ENCODE measurements at regions not wholly inside any gene's neighbourhood (a gene's known extent, or its start where the extent isn't known, plus 50 kb on each side); places are given as distances from the start of the nearest gene placed in this dataset.

- DNase-seq (ENCODE audit: low read depth in 4 of 6, low spot score in 6 of 6), result no peak
- no peak overlapping the region for H3K4me3 ChIP-seq (ENCODE audit: low read depth, low read length)
- H3K27ac ChIP-seq (ENCODE audit: low read depth, low read length), result no peak overlapping the region
- H3K27me3 ChIP-seq (ENCODE audit: control insufficient read depth, insufficient read depth, low read length), result no peaks in the 10 kb centered on the region
- 72% methylated on average over 4 of the region's 7 CpGs for WGBS (ENCODE audit: insufficient coverage)
- no peaks in the 10 kb centered on the region for H3K36me3 ChIP-seq (ENCODE audit: control insufficient read depth, insufficient read depth, low read length)
- peaks cover 10% of the 10 kb centered on the region for H3K4me1 ChIP-seq (ENCODE audit: control insufficient read depth, insufficient read depth, low read length)
- no peaks in the 10 kb centered on the region for H3K9me3 ChIP-seq (ENCODE audit: control insufficient read depth, insufficient read depth, low read length)
These were observed 222.9 kb upstream of the ASIC2 start for GRCh38 chr17:33515974-33516373.

GRCh38 chr17:33516645-33517044, 223.6 kb upstream of the ASIC2 start:
- H3K9me3 ChIP-seq (ENCODE audit: control insufficient read depth, insufficient read depth, low read length), result no peaks in the 10 kb centered on the region
- peaks cover 11% of the 10 kb centered on the region for H3K4me1 ChIP-seq (ENCODE audit: control insufficient read depth, insufficient read depth, low read length)
- H3K36me3 ChIP-seq (ENCODE audit: control insufficient read depth, insufficient read depth, low read length), result no peaks in the 10 kb centered on the region
- WGBS (ENCODE audit: insufficient coverage), result 100% methylated on average over 2 of the region's 5 CpGs
- H3K4me3 ChIP-seq (ENCODE audit: low read depth, low read length), result no peak overlapping the region
- no peak for DNase-seq (ENCODE audit: low read depth in 4 of 6, low spot score in 6 of 6)
- H3K27me3 ChIP-seq (ENCODE audit: control insufficient read depth, insufficient read depth, low read length), result no peaks in the 10 kb centered on the region
- no peak overlapping the region for H3K27ac ChIP-seq (ENCODE audit: low read depth, low read length)

DNA sequence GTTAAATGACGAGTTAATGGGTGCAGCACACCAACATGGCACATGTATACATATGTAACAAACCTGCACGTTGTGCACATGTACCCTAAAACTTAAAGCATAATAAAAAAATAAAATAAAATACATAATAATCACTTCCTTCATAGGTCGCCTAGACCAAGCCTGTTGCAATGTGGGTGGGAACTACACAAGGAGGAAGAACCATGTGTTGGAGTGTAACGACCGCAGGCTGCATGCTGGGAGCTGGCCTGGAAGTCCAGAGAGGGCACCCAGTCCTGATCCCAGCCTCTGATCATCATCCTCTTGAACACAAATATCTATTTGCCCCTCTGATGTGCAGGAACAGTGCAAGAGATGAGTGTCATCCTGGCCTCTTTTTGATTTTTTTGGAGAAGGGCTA, 224.7 kb upstream of the ASIC2 start:
- Histone ChIP-seq H3K36me3 (ENCODE audit: control insufficient read depth, insufficient read depth, low read length) (no peaks in the 10 kb centered on the region), H3K9me3 (ENCODE audit: control insufficient read depth, insufficient read depth, low read length) (no peaks in the 10 kb centered on the region), H3K4me3 (ENCODE audit: low read depth, low read length) (no peak overlapping the region), H3K27ac (ENCODE audit: low read depth, low read length) (no peak overlapping the region), H3K4me1 (ENCODE audit: control insufficient read depth, insufficient read depth, low read length) (peaks cover 13% of the 10 kb centered on the region), H3K27me3 (ENCODE audit: control insufficient read depth, insufficient read depth, low read length) (no peaks in the 10 kb centered on the region)
- no peak for DNase-seq (ENCODE audit: low read depth in 4 of 6, low spot score in 6 of 6)
- no CpG with 5 or more reads among the region's 5 CpGs for WGBS (ENCODE audit: insufficient coverage)

DNA sequence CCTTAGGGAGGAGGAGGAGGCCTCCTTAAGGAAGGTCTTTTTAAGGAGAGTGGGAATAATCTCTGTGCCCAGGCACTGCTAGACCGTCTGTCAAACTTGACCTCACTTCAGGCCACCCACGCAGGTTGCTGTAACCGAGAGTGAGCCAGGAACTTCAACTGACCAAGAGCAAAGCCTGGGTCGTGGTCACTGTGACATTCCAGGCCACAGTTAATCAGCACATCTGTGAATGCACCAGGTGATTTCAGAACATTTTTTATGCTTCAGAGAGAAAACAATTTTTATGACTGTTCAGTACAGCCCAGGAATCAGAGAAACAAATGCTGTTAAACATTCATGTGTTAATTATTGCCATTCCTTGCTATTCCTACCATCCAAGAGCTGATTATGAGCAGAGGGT, 226.6 kb upstream of the ASIC2 start:
- H3K36me3 ChIP-seq (ENCODE audit: control insufficient read depth, insufficient read depth, low read length), result no peaks in the 10 kb centered on the region
- 68% methylated on average over 4 of the region's 4 CpGs for WGBS (ENCODE audit: insufficient coverage)
- peaks cover 13% of the 10 kb centered on the region for H3K4me1 ChIP-seq (ENCODE audit: control insufficient read depth, insufficient read depth, low read length)
- no peak for DNase-seq (ENCODE audit: low read depth in 4 of 6, low spot score in 6 of 6)
- no peak overlapping the region for H3K4me3 ChIP-seq (ENCODE audit: low read depth, low read length)
- no peak overlapping the region for H3K27ac ChIP-seq (ENCODE audit: low read depth, low read length)
- no peaks in the 10 kb centered on the region for H3K9me3 ChIP-seq (ENCODE audit: control insufficient read depth, insufficient read depth, low read length)
- H3K27me3 ChIP-seq (ENCODE audit: control insufficient read depth, insufficient read depth, low read length), result no peaks in the 10 kb centered on the region

GRCh38 chr17:33520426-33521330, 227.6 kb upstream of the ASIC2 start:
- Histone ChIP-seq H3K36me3 (ENCODE audit: control insufficient read depth, insufficient read depth, low read length) (no peaks in the 10 kb centered on the region), H3K4me1 (ENCODE audit: control insufficient read depth, insufficient read depth, low read length) (peaks cover 13% of the 10 kb centered on the region), H3K9me3 (ENCODE audit: control insufficient read depth, insufficient read depth, low read length) (no peaks in the 10 kb centered on the region), H3K27ac (ENCODE audit: low read depth, low read length) (no peak overlapping the region), H3K27me3 (ENCODE audit: control insufficient read depth, insufficient read depth, low read length) (no peaks in the 10 kb centered on the region), H3K4me3 (ENCODE audit: low read depth, low read length) (no peak overlapping the region)
- 46% methylated on average over 10 of the region's 13 CpGs for WGBS (ENCODE audit: insufficient coverage)
- peak in 5 of 6 donors; percentile 23 to 84 (median 39) for DNase-seq (ENCODE audit: low read depth in 4 of 6, low spot score in 6 of 6)

- 60% methylated on average over 5 of the region's 5 CpGs for WGBS (ENCODE audit: insufficient coverage)
These were observed 228.7 kb upstream of the ASIC2 start for GRCh38 chr17:33521784-33522183.

GRCh38 chr17:33522623-33523022, 229.5 kb upstream of the ASIC2 start:
- peaks cover 13% of the 10 kb centered on the region for H3K4me1 ChIP-seq (ENCODE audit: control insufficient read depth, insufficient read depth, low read length)
- H3K9me3 ChIP-seq (ENCODE audit: control insufficient read depth, insufficient read depth, low read length), result no peaks in the 10 kb centered on the region
- H3K27me3 ChIP-seq (ENCODE audit: control insufficient read depth, insufficient read depth, low read length), result no peaks in the 10 kb centered on the region
- WGBS (ENCODE audit: insufficient coverage), result 81% methylated on average over 8 of the region's 8 CpGs
- H3K27ac ChIP-seq (ENCODE audit: low read depth, low read length), result no peak overlapping the region
- H3K36me3 ChIP-seq (ENCODE audit: control insufficient read depth, insufficient read depth, low read length), result no peaks in the 10 kb centered on the region
- no peak overlapping the region for H3K4me3 ChIP-seq (ENCODE audit: low read depth, low read length)
- DNase-seq (ENCODE audit: low read depth in 4 of 6, low spot score in 6 of 6), result no peak

More at GRCh38 chr17:33521784-33522183, 228.7 kb upstream of the ASIC2 start:
- no peaks in the 10 kb centered on the region for H3K36me3 ChIP-seq (ENCODE audit: control insufficient read depth, insufficient read depth, low read length)
- H3K9me3 ChIP-seq (ENCODE audit: control insufficient read depth, insufficient read depth, low read length), result no peaks in the 10 kb centered on the region
- H3K27ac ChIP-seq (ENCODE audit: low read depth, low read length), result no peak overlapping the region
- H3K27me3 ChIP-seq (ENCODE audit: control insufficient read depth, insufficient read depth, low read length), result no peaks in the 10 kb centered on the region
- DNase-seq (ENCODE audit: low read depth in 4 of 6, low spot score in 6 of 6), result peak in 1 of 6 donors; percentile 55
- peaks cover 13% of the 10 kb centered on the region for H3K4me1 ChIP-seq (ENCODE audit: control insufficient read depth, insufficient read depth, low read length)
- H3K4me3 ChIP-seq (ENCODE audit: low read depth, low read length), result no peak overlapping the region

DNA sequence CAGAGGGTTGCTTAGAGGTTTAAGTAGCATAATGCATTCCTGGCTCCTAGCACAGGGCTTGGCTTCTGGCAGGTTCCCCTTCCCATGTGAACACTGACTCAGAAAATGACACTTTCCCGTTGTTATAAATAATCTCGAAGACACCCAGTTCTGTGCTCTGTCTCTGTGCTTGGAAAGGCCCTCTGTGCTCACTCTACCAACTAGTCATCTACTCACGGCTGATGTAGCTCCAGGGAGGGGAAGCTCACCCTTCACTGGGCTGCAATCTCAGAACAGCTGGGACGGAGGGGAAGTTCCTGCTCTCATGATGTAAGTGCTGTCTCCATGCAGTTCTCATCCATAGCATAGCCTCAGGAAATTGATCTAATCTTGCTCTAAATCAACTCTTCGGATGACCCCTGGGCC, 230.5 kb upstream of the ASIC2 start:
- Histone ChIP-seq H3K27ac (ENCODE audit: low read depth, low read length) (no peak overlapping the region), H3K4me1 (ENCODE audit: control insufficient read depth, insufficient read depth, low read length) (peaks cover 13% of the 10 kb centered on the region), H3K36me3 (ENCODE audit: control insufficient read depth, insufficient read depth, low read length) (no peaks in the 10 kb centered on the region), H3K9me3 (ENCODE audit: control insufficient read depth, insufficient read depth, low read length) (no peaks in the 10 kb centered on the region), H3K27me3 (ENCODE audit: control insufficient read depth, insufficient read depth, low read length) (no peaks in the 10 kb centered on the region), H3K4me3 (ENCODE audit: low read depth, low read length) (no peak overlapping the region)
- DNase-seq (ENCODE audit: low read depth in 4 of 6, low spot score in 6 of 6), result peak in 2 of 6 donors; percentile 36 to 54
- 91% methylated on average over 4 of the region's 5 CpGs for WGBS (ENCODE audit: insufficient coverage)

DNA sequence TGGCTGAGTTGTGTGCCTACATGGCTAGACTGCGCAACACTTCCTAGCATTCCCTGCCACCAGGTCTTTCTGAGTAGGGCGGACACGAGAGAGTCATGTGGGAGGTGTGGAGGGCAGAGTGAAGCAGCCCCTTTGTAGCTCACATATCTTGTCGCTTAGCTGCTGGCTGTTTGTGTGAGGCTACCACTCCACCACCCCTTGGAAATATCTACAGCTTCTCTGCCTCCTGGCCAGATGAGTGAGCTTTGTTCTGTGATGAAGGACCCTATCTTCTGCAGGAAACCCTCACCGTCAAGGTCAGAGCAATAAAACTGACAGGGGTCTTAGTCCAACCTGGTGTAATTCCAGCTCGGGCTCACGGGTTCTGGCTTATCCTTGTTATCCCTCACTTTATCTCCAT, 232.1 kb upstream of the ASIC2 start:
- WGBS (ENCODE audit: insufficient coverage), result 81% methylated on average over 3 of the region's 7 CpGs

GRCh38 chr17:33526717-33527116, 233.6 kb upstream of the ASIC2 start:
- no peak overlapping the region for H3K27ac ChIP-seq (ENCODE audit: low read depth, low read length)
- no peaks in the 10 kb centered on the region for H3K36me3 ChIP-seq (ENCODE audit: control insufficient read depth, insufficient read depth, low read length)
- 75% methylated on average over 2 of the region's 5 CpGs for WGBS (ENCODE audit: insufficient coverage)
- H3K4me3 ChIP-seq (ENCODE audit: low read depth, low read length), result no peak overlapping the region
- no peaks in the 10 kb centered on the region for H3K27me3 ChIP-seq (ENCODE audit: control insufficient read depth, insufficient read depth, low read length)
- H3K4me1 ChIP-seq (ENCODE audit: control insufficient read depth, insufficient read depth, low read length), result peaks cover 2% of the 10 kb centered on the region
- H3K9me3 ChIP-seq (ENCODE audit: control insufficient read depth, insufficient read depth, low read length), result no peaks in the 10 kb centered on the region
- no peak for DNase-seq (ENCODE audit: low read depth in 4 of 6, low spot score in 6 of 6)

More for the DNA sequence above, 232.1 kb upstream of the ASIC2 start:
- no peak for DNase-seq (ENCODE audit: low read depth in 4 of 6, low spot score in 6 of 6)
- Histone ChIP-seq H3K4me3 (ENCODE audit: low read depth, low read length) (no peak overlapping the region), H3K27me3 (ENCODE audit: control insufficient read depth, insufficient read depth, low read length) (no peaks in the 10 kb centered on the region), H3K36me3 (ENCODE audit: control insufficient read depth, insufficient read depth, low read length) (no peaks in the 10 kb centered on the region), H3K9me3 (ENCODE audit: control insufficient read depth, insufficient read depth, low read length) (no peaks in the 10 kb centered on the region), H3K27ac (ENCODE audit: low read depth, low read length) (no peak overlapping the region), H3K4me1 (ENCODE audit: control insufficient read depth, insufficient read depth, low read length) (peaks cover 8% of the 10 kb centered on the region)
